HUES64 (cell line): ENCODE measurements at regions not wholly inside any gene's neighbourhood (a gene's known extent, or its start where the extent isn't known, plus 50 kb on each side); places are given as distances from the start of the nearest gene placed in this dataset.

ENCODE experiments used
- H3K27ac ChIP-seq: 2 replicates; pipeline ENCODE4 v1.7.0; 2013; ENCODE audit warnings: low read depth, low read length, inconsistent platforms
- H3K27me3 ChIP-seq: 2 replicates; pipeline ENCODE4 v1.6.1; 2013; ENCODE audit warnings: mild to moderate bottlenecking, low read length; ENCODE audit not compliant: insufficient read depth
- H3K36me3 ChIP-seq: 2 replicates; pipeline ENCODE4 v1.6.1; 2013; ENCODE audit warnings: mild to moderate bottlenecking, low read length; ENCODE audit not compliant: insufficient read depth
- H3K4me1 ChIP-seq: 2 replicates; pipeline ENCODE4 v1.6.1; 2013; ENCODE audit warnings: mild to moderate bottlenecking, low read length, moderate library complexity; ENCODE audit not compliant: insufficient read depth
- H3K4me3 ChIP-seq: 2 replicates; pipeline ENCODE4 v1.5.1; 2013; ENCODE audit warnings: mild to moderate bottlenecking, low read length, moderate library complexity
- H3K9ac ChIP-seq: 2 replicates; pipeline ENCODE4 v1.6.1; 2013; ENCODE audit warnings: mild to moderate bottlenecking, low read depth, low read length
- H3K9me3 ChIP-seq: 2 replicates; pipeline ENCODE4 v1.6.1; 2013; ENCODE audit warnings: low read depth, low read length; ENCODE audit not compliant: insufficient read depth
- WGBS: fragments of 150-250, 120-280 bp; methylation state at CpG from one replicate; pipeline ENCODE4 v1.1.7; 2013; ENCODE audit warnings: missing lambda C conversion rate; 5-methylcytosine and 5-hydroxymethylcytosine counted together

DNA sequence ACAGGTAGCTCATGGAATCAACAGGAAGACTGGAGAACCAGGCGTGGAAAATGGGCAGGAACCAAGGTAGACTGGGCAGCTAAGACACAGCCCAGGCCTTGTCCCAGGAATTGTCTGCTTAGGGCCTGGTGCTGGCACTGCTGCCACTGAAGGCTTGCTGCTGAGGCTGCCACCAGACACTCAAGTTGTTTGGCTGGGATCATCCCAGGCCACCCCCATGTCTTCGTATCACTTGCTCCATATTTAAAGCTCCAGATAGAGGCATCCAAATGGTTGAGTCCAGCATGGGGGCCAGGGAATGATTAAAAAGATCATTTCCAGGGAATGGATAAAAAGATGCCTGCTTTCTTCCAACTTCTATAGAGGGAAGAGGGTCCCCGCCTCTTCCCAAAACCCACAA is 107.4 kb upstream of the GADD45A start:
- H3K9me3 ChIP-seq, result no peaks in the 10 kb centered on the region

DNA sequence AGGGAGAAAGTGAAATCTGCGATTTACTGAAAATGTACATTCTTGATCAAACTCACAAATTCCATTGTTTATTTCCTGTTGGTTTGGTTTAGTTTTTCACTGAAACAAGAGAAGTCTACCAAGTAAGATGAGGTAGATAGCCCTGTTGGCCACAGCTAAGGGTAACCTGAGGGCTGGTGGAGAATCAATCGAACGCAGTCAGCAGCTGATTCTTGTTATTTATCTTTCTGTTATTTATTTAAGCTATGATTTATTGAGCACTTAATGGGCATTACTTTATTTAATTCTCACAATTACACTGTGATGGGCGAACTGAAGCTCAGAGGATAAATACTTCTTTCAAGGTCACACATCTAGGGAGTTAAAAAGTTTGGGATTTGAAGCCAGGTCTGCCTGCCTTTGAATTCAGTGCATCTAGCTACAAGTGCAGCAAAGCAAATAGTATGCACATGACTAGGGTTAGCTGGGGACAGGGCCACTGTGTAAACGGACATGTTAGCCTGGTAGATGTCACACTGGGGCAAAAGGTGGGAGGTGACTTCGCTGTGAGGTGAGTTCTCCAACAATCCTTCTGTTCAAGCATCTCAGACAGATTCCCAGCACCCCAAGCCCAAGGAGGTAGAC is 106.5 kb upstream of the GADD45A start:
- Histone ChIP-seq H3K9me3 (no peaks in the 10 kb centered on the region), H3K27me3 (no peaks in the 10 kb centered on the region), H3K9ac (no peak overlapping the region), H3K27ac (no peak overlapping the region), H3K36me3 (no peaks in the 10 kb centered on the region), H3K4me1 (0 out of 2 replicates have a peak, but pooled peaks cover 3% of the 10 kb centered on the region), H3K4me3 (no peak overlapping the region)
- WGBS, result 87% methylated on average over 5 of the region's 6 CpGs

More for the DNA sequence above, 107.4 kb upstream of the GADD45A start:
- Histone ChIP-seq H3K4me3 (no peak overlapping the region), H3K27ac (no peak overlapping the region), H3K27me3 (no peaks in the 10 kb centered on the region), H3K4me1 (0 out of 2 replicates have a peak, but pooled peaks cover 3% of the 10 kb centered on the region), H3K36me3 (no peaks in the 10 kb centered on the region), H3K9ac (no peak overlapping the region)
- WGBS, result 91% methylated on average over 2 of the region's 3 CpGs

DNA sequence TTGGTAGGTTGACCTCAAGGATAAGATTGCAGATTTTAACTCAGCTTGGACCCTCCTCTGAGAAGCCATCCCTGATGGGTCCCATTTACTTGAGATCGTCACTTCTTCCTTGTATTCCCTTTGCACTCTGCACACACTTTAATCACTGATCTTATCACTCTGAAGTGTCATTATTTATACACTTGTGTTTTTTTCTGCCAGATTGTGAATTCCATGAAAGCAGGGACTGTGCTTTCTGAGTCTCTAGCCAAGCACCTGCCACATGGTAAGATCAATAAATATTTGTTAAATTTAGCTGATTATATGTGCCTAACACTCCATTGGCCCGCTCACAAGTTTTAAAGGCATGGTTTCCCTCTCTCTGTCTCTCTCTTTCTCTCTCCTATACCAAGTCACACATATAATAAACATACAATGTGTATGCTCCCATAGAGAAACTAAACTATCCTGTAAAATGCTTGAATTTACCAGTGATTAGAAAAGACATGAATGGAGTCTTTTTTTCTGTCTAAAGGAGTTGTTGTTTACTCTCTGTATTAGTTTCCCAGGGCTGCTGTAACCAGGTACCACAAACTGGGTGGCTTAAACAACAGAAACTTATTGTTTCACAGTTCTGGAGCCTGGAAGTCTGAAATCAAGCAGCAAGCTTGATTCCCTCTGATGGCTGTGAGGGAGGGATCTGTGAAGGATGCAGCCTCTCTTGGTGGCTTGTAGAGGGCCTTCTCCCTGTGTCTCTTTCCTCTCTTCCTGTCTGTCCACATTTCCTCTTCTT is 105.2 kb upstream of the GADD45A start:
- Histone ChIP-seq H3K27me3 (no peaks in the 10 kb centered on the region), H3K9ac (no peak overlapping the region), H3K27ac (no peak overlapping the region), H3K4me3 (no peak overlapping the region), H3K9me3 (no peaks in the 10 kb centered on the region), H3K4me1 (0 out of 2 replicates have a peak, but pooled peaks cover 3% of the 10 kb centered on the region), H3K36me3 (no peaks in the 10 kb centered on the region)
- WGBS, result 94% methylated on average over 1 of the region's 2 CpGs

GRCh38 chr1:67580691-67581403 is 104.2 kb upstream of the GADD45A start:
- 87% methylated on average over 4 of the region's 4 CpGs for WGBS
- no peak overlapping the region for H3K9ac ChIP-seq
- H3K9me3 ChIP-seq, result no peaks in the 10 kb centered on the region
- H3K27me3 ChIP-seq, result no peaks in the 10 kb centered on the region
- no peak overlapping the region for H3K27ac ChIP-seq
- H3K36me3 ChIP-seq, result no peaks in the 10 kb centered on the region
- H3K4me1 ChIP-seq, result 0 out of 2 replicates have a peak, but pooled peaks cover 3% of the 10 kb centered on the region
- H3K4me3 ChIP-seq, result no peak overlapping the region

- Histone ChIP-seq H3K9ac (no peak overlapping the region), H3K36me3 (no peaks in the 10 kb centered on the region), H3K27me3 (no peaks in the 10 kb centered on the region), H3K27ac (no peak overlapping the region), H3K9me3 (no peaks in the 10 kb centered on the region), H3K4me3 (no peak overlapping the region), H3K4me1 (0 out of 2 replicates have a peak, but pooled peaks cover 3% of the 10 kb centered on the region)
- WGBS, result 91% methylated on average over 13 of the region's 13 CpGs
These were observed 102.2 kb upstream of the GADD45A start for GRCh38 chr1:67582625-67583461.

DNA sequence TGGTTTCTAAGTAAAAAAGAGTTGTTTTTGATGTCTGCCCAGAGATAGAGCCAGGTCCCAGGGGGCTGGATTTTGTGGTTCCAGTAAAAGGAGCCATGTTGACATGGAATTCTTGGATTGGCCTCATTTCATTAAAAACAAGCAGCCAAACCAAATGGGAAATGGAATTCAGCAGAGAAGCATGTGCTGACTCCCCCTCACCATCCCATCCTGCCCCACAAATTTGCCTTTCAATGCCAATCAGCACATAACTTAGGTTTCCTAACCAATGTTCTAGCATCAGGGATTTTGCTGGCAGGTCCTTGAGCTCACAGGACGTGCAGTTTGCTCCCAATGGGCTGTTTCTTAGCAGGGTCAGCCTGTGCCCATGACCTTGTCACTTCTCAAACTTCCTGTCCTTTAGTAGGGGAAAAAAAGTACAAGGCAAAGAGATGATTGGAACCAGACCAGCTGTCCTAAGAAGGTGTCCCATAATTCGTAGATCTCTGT is 101.5 kb upstream of the GADD45A start:
- no peak overlapping the region for H3K4me3 ChIP-seq
- H3K27ac ChIP-seq, result no peak overlapping the region
- no peak overlapping the region for H3K9ac ChIP-seq
- H3K36me3 ChIP-seq, result no peaks in the 10 kb centered on the region
- 90% methylated on average over 2 of the region's 2 CpGs for WGBS
- H3K27me3 ChIP-seq, result no peaks in the 10 kb centered on the region
- 0 out of 2 replicates have a peak, but pooled peaks cover 3% of the 10 kb centered on the region for H3K4me1 ChIP-seq
- no peaks in the 10 kb centered on the region for H3K9me3 ChIP-seq

- H3K4me3 ChIP-seq, result no peak overlapping the region
- H3K9me3 ChIP-seq, result no peaks in the 10 kb centered on the region
- H3K9ac ChIP-seq, result no peak overlapping the region
- WGBS, result 92% methylated on average over 6 of the region's 6 CpGs
- no peaks in the 10 kb centered on the region for H3K27me3 ChIP-seq
- peaks cover 9% of the 10 kb centered on the region for H3K4me1 ChIP-seq
- H3K27ac ChIP-seq, result no peak overlapping the region
- no peaks in the 10 kb centered on the region for H3K36me3 ChIP-seq
These were observed 100.1 kb upstream of the GADD45A start for GRCh38 chr1:67584938-67585337.

DNA sequence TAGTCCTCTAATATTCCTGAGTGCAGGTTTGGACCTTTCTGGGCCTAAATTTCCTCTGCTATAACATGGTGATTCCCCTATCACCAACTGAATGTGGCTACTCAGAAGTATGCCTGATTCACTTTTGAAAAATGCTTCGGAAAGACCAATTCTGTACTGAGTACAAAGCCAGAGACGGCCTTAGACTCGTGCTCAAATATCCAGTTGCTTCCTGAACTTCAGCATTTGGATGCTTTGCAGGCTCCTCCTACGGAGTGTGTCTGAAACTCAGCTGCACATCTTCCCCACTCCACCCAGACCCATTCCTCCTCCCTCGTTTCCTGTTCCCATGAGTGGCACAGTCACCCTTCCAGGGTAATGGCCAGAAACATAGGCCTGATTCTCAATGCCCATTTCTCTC is 98.4 kb upstream of the GADD45A start:
- Histone ChIP-seq H3K4me3 (no peak overlapping the region), H3K27ac (no peak overlapping the region), H3K9me3 (no peaks in the 10 kb centered on the region), H3K36me3 (no peaks in the 10 kb centered on the region), H3K27me3 (no peaks in the 10 kb centered on the region), H3K9ac (no peak overlapping the region), H3K4me1 (peaks cover 14% of the 10 kb centered on the region)
- 91% methylated on average over 5 of the region's 5 CpGs for WGBS

DNA sequence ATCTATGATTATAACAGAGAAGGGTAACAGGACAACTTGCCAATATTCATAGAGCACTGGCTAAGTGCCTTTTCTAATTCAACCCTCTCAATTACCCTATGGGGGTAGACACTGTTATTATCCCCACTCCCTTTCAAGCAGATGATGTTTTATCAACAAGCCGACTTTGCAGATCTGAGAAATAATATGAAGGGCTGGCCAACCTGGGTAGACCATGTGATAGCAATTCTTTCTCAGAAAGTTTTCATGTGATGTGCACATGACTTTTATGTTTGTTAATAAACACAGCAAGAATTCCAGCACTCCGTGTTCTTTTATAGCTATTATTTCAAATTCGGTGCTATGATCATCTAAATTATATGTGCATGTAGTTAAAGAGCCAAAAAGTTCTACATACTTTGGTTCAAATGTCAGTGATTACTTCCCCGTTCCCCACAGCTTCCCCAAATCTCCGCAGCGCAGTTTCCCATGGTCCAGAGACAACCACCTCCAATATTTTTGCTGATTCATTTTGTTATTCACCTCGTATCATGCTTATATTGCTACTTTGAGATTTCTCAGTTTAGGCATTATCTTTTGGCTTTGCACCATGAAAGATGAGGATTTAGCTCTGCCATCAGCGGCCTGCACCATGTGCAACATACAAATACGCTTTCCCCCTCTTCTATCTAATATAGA is 96.7 kb upstream of the GADD45A start:
- H3K9ac ChIP-seq, result no peak overlapping the region
- no peaks in the 10 kb centered on the region for H3K27me3 ChIP-seq
- no peak overlapping the region for H3K4me3 ChIP-seq
- H3K36me3 ChIP-seq, result no peaks in the 10 kb centered on the region
- no peak overlapping the region for H3K27ac ChIP-seq
- H3K9me3 ChIP-seq, result no peaks in the 10 kb centered on the region
- H3K4me1 ChIP-seq, result peaks cover 13% of the 10 kb centered on the region
- 97% methylated on average over 7 of the region's 9 CpGs for WGBS

DNA sequence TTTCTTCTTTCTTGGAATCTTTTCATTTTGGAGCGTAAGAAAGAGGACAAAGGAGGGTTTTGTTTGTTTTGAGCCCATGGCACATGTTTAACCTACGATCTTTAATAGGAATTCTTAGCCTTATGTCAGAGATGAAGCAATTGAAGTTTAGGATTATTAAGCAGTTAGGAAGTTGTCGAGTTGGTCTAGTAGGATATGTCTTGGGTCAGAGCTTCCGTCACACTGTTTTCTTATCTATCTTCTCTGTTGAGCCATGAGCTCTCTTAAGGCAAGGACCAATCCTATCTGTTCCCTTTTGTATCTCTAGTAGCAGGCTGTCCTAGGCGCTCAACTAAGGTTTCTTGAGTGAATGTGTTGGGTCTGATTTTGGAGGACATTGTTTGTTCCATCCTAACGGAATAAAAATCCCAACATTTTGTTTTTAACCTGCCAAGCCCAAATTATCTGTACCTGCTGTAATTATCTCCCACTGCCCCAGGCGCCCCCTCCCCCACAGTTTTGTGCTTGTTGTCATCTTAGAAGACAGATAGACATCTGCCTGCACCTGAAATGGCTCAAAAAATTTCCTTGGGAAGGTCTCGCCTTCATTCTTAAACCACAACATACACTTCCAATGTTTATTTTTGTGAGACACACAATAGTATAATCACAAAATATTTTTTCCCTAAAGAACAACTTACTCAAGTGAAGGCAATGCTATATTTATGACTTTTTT is 95.3 kb upstream of the GADD45A start:
- WGBS, result 93% methylated on average over 8 of the region's 8 CpGs
- no peak overlapping the region for H3K4me3 ChIP-seq
- no peak overlapping the region for H3K9ac ChIP-seq
- H3K36me3 ChIP-seq, result no peaks in the 10 kb centered on the region
- H3K27ac ChIP-seq, result no peak overlapping the region
- H3K4me1 ChIP-seq, result peaks cover 13% of the 10 kb centered on the region
- H3K27me3 ChIP-seq, result no peaks in the 10 kb centered on the region
- no peaks in the 10 kb centered on the region for H3K9me3 ChIP-seq
